GM23338 (cell line): ENCODE measurements at regions not wholly inside any gene's neighbourhood (a gene's known extent, or its start where the extent isn't known, plus 50 kb on each side); places are given as distances from the start of the nearest gene placed in this dataset.

Source experiments
- CTCF ChIP-seq, 2 experiments: fragments of 200-600 bp in 1 of 2; sonication (generic) in 1 of 2; conservative IDR thresholded peaks; 2 replicates each; pipeline versions ENCODE4 v1.5.1 to v1.6.1; 2016 to 2017; ENCODE audit warnings: antibody characterized with exemption in 2 of 2, low read depth in 2 of 2, mild to moderate bottlenecking in 2 of 2, moderate library complexity in 1 of 2
- EZH2phosphoT487 ChIP-seq: fragments of 200-600 bp; sonication (generic); IDR thresholded peaks from one replicate; pipeline ENCODE4 v1.8.1; 2018; ENCODE audit warnings: antibody characterized with exemption; ENCODE audit not compliant: unreplicated experiment
- POLR2AphosphoS5 ChIP-seq: IDR thresholded peaks from 2 replicates; pipeline ENCODE4 v1.6.1; 2016; ENCODE audit warnings: antibody characterized with exemption, low read depth

GRCh38 chr12:90239732-90240260 is 531.2 kb upstream of the ATP2B1 start:
- TF ChIP-seq CTCF (conservative IDR thresholded peaks at IDR 0.05; ENCODE audit: low read depth in 2 of 2) (no peak), EZH2phosphoT487 (no peak), POLR2AphosphoS5 (no peak)
